PFSK-1 (cell line): ENCODE measurements at regions not wholly inside any gene's neighbourhood (a gene's known extent, or its start where the extent isn't known, plus 50 kb on each side); places are given as distances from the start of the nearest gene placed in this dataset.

Source experiments
- FOXP2 ChIP-seq: optimal IDR thresholded peaks from 2 replicates; pipeline ENCODE3; 2011; ENCODE audit warnings: borderline replicate concordance, control low read depth, inconsistent platforms; ENCODE audit not compliant: insufficient read depth; ENCODE audit errors: extremely low read length, extremely low read depth
- POLR2AphosphoS5 ChIP-seq: IDR thresholded peaks from 2 replicates; pipeline ENCODE4 v1.6.1; 2012; ENCODE audit warnings: low read depth, mild to moderate bottlenecking, control low read depth, low read length, moderate library complexity
- SIN3A ChIP-seq: IDR thresholded peaks from 2 replicates; pipeline ENCODE4 v1.6.1; 2012; ENCODE audit warnings: mild to moderate bottlenecking, low read length, moderate library complexity, borderline replicate concordance; ENCODE audit not compliant: insufficient read depth
- TAF1 ChIP-seq: IDR thresholded peaks from 2 replicates; pipeline ENCODE4 v1.6.1; 2012; ENCODE audit warnings: low read length, control low read depth, borderline replicate concordance; ENCODE audit not compliant: insufficient read depth
- TF ChIP-seq, protein P1 (sequence below), 2 experiments: IDR thresholded peaks; 2 replicates each; pipeline versions ENCODE4 v1.6.1 to v1.8.0; 2011 to 2012; ENCODE audit warnings: low read depth in 2 of 2, low read length in 2 of 2, control low read depth in 1 of 2, inconsistent platforms in 1 of 2, mild to moderate bottlenecking in 1 of 2, moderate library complexity in 1 of 2; ENCODE audit not compliant: insufficient read depth in 1 of 2

DNA sequence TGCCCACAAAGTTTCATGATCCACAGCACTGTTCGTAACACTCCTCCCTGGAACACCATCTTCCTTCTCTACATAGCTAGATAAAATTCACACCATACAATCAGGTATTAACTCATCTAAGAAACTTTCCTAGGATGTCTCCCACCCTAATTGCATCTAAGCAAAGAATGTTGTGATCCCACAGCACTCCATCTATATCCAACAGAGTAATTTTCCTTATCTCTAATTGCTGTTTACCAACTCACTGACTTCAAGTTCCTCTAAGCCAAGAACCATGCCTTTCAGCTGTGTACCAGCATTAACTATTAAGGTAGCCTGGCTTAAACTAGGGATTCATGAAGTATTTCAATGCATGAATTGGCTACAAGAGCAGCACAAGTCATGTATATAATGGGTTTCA is 114.2 kb downstream of the SIPA1L2 start:
- no peak for TF ChIP-seq POLR2AphosphoS5
- no peak for TF ChIP-seq TAF1
- no peak for TF ChIP-seq SIN3A
- TF ChIP-seq, protein P1, sequence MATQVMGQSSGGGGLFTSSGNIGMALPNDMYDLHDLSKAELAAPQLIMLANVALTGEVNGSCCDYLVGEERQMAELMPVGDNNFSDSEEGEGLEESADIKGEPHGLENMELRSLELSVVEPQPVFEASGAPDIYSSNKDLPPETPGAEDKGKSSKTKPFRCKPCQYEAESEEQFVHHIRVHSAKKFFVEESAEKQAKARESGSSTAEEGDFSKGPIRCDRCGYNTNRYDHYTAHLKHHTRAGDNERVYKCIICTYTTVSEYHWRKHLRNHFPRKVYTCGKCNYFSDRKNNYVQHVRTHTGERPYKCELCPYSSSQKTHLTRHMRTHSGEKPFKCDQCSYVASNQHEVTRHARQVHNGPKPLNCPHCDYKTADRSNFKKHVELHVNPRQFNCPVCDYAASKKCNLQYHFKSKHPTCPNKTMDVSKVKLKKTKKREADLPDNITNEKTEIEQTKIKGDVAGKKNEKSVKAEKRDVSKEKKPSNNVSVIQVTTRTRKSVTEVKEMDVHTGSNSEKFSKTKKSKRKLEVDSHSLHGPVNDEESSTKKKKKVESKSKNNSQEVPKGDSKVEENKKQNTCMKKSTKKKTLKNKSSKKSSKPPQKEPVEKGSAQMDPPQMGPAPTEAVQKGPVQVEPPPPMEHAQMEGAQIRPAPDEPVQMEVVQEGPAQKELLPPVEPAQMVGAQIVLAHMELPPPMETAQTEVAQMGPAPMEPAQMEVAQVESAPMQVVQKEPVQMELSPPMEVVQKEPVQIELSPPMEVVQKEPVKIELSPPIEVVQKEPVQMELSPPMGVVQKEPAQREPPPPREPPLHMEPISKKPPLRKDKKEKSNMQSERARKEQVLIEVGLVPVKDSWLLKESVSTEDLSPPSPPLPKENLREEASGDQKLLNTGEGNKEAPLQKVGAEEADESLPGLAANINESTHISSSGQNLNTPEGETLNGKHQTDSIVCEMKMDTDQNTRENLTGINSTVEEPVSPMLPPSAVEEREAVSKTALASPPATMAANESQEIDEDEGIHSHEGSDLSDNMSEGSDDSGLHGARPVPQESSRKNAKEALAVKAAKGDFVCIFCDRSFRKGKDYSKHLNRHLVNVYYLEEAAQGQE (IDR thresholded peaks at IDR 0.05; ENCODE audit: insufficient read depth in 1 of 2, low read depth in 2 of 2, low read length in 2 of 2): no peak
- TF ChIP-seq FOXP2: no peak
